Muscle of leg (tissue), 3 donors: ENCODE measurements at regions not wholly inside any gene's neighbourhood (a gene's known extent, or its start where the extent isn't known, plus 50 kb on each side); places are given as distances from the start of the nearest gene placed in this dataset.

Experiments used
- DNase-seq: peaks from one replicate; pipeline ENCODE4 v3.0.0; 2013
- H3K27ac ChIP-seq: one replicate; pipeline ENCODE4 v1.5.1; 2013; ENCODE audit warnings: mild to moderate bottlenecking, low read length, control low read depth
- H3K27me3 ChIP-seq: one replicate; pipeline ENCODE4 v1.6.1; 2013; ENCODE audit warnings: low read length; ENCODE audit not compliant: control insufficient read depth, insufficient read depth
- H3K36me3 ChIP-seq: one replicate; pipeline ENCODE4 v1.6.1; 2013; ENCODE audit warnings: low read length; ENCODE audit not compliant: control insufficient read depth, insufficient read depth
- H3K4me1 ChIP-seq: one replicate; pipeline ENCODE4 v1.6.1; 2013; ENCODE audit warnings: low read length; ENCODE audit not compliant: control insufficient read depth, insufficient read depth
- H3K4me3 ChIP-seq: one replicate; pipeline ENCODE4 v1.5.1; 2013; ENCODE audit warnings: low read length, control low read depth
- H3K9me3 ChIP-seq: replicated peaks from 2 replicates; pipeline ENCODE4 v1.6.1; 2013; ENCODE audit warnings: low read depth, low read length; ENCODE audit not compliant: control insufficient read depth
- WGBS: methylation state at CpG from one replicate; pipeline ENCODE4 v1.1.5; 2013; ENCODE audit warnings: missing lambda C conversion rate; ENCODE audit not compliant: insufficient coverage; 5-methylcytosine and 5-hydroxymethylcytosine counted together

DNA sequence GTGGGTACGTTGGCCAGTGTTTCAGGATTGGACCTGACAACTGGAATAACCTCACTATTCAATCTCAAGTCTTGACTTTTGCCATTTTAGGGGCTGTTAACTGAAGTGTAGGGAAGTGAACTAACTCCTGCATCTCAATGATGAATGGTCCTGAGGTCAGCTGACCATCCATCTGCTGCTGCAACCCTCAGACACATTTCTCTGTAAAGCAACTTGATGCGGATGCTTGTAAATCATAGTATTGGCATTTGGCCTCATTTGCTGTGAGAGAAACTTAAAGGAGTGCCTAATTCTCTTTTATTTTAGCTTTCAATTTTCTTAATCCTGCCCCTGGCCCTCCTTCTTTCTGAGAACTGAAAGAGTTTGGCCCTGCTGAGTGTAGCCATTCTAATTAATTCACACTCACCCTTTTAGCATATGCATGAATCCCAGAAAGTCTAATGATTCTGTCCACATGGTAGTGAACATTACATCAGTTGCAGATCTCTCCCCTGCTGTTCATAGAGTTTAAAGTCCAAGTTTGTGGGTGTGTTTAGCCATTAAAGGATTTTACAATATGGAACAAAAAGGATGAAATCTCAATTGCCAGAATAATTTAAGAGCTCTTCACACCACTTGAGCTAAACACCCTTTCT lies 1531.4 kb upstream of the SLC10A2 start:
- no CpG with 5 or more reads among the region's 2 CpGs for WGBS
- no peak overlapping the region for H3K27ac ChIP-seq

DNA sequence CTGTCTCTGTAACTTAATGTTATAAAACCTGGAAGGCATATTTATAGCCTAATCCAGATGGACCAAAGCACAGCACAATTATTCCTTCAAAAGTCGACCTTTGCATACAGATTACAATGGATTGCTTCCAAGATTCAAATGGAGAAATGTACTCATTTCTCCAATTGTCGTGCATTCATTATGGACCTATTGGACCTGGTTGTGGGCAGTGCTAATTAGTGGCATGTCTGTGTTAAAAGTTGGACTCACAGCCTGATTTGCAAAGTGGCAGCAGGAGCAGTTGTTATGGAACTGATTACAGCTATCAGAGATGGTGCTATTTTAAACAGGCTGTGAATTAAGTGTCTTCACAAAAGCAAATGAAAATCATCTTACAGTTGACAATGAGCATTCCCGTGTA lies 1529.3 kb upstream of the SLC10A2 start:
- Histone ChIP-seq H3K36me3 (no peaks in the 10 kb centered on the region), H3K4me1 (no peaks in the 10 kb centered on the region), H3K9me3 (no peaks in the 10 kb centered on the region), H3K4me3 (no peak overlapping the region), H3K27me3 (no peaks in the 10 kb centered on the region), H3K27ac (no peak overlapping the region)
- 57% methylated on average over 1 of the region's 3 CpGs for WGBS
- no peak for DNase-seq

More for the DNA sequence above, 1531.4 kb upstream of the SLC10A2 start:
- no peaks in the 10 kb centered on the region for H3K4me1 ChIP-seq
- no peak overlapping the region for H3K4me3 ChIP-seq
- DNase-seq: no peak
- H3K9me3 ChIP-seq: no peaks in the 10 kb centered on the region
- H3K27me3 ChIP-seq: no peaks in the 10 kb centered on the region
- H3K36me3 ChIP-seq: no peaks in the 10 kb centered on the region

DNA sequence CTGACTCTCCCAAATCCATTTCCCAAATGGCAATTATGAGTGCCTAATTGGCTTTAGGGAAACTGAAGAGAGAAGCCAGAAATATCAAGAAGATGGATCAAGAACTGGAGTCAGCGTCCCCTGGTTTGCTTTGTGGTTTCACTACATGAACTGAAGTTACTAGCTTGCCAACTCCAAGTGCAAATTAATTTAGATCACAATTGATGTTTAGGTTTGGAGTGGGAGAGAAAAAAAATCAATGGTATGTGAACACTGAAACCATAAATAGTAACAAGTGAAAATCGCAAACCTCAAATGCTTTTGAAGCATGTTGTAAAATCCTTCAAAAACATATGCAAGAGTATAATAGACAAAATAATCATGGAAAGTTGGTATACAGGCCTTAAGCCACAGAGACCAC lies 1528.6 kb upstream of the SLC10A2 start:
- WGBS: 100% methylated on average over 1 of the region's 2 CpGs
- Histone ChIP-seq H3K27me3 (no peaks in the 10 kb centered on the region), H3K9me3 (no peaks in the 10 kb centered on the region), H3K4me3 (no peak overlapping the region), H3K36me3 (no peaks in the 10 kb centered on the region), H3K4me1 (no peaks in the 10 kb centered on the region), H3K27ac (no peak overlapping the region)
- no peak for DNase-seq

DNA sequence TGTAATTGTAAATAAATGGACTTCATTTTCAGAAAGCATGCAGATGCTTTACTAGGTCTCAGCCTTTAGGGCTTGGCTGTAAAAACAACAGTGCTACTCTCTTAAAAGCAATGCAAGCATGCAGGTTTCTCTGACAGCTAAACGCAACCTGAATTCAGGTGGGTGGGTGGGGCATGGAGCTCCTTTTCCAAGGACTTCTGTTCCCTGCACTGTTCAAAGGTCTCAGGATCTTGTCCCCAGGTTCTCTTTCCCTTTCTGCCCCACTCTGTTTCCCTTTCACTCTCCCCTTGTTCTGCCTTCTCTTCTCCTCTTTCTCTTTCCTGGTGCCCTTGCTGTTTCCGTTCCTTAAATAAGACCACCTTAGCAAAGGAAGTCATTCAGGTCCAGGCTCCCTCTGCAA lies 1527.5 kb upstream of the SLC10A2 start:
- no peak overlapping the region for H3K27ac ChIP-seq
- DNase-seq: no peak
- H3K4me1 ChIP-seq: no peaks in the 10 kb centered on the region
- no peaks in the 10 kb centered on the region for H3K9me3 ChIP-seq
- WGBS: 74% methylated on average over 2 of the region's 2 CpGs
- no peak overlapping the region for H3K4me3 ChIP-seq
- no peaks in the 10 kb centered on the region for H3K27me3 ChIP-seq
- H3K36me3 ChIP-seq: no peaks in the 10 kb centered on the region

DNA sequence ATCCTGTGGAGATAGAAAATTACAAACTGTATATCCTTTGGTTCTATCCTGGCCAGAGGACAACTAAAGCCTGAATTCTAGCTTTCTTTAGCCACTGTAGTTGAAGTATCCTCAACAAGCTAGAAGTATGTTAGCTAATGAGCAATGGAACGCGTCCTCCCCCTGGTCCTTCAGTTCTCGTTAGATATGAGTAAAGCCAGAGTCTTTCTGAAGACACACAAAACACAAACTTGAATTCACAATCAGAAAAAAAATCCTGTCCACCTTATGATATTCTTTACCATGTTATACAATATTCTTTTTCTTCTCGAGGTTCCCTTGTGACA lies 1527.0 kb upstream of the SLC10A2 start:
- Histone ChIP-seq H3K4me3 (no peak overlapping the region), H3K36me3 (no peaks in the 10 kb centered on the region), H3K4me1 (no peaks in the 10 kb centered on the region), H3K27me3 (no peaks in the 10 kb centered on the region), H3K9me3 (no peaks in the 10 kb centered on the region), H3K27ac (no peak overlapping the region)
- WGBS: no CpG with 5 or more reads among the region's 4 CpGs
- no peak for DNase-seq

DNA sequence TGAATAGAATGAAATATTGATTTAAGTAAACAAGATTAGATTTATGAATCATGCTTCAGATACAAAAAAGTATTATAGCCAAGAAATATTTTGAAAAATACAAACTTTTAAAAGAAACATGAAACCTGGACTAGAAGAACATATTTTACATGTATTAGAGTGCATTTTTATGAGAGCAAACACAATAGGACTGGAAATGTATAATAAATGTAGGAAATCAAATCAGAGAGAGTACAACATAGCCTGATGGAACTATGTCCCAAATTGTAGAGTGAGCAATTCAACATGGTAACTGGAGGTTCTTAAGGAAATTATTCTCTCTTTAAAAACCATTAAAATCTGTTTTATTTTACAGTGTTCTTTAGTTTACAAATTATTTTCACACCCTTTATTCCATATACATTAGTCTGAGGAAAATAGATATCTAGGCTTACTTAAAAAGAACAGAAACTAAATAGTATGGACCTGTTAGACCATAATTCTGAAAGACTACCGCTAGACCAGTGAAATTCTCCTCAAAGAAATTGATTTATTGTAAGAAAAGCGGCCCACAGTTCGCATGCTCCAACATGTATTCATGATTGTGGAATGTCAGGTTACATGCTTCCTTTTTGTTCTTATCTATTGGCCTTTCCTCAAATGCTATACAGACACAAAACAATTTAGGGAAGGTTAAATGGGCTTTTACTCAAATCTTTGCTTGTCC lies 1526.5 kb upstream of the SLC10A2 start:
- no peaks in the 10 kb centered on the region for H3K27me3 ChIP-seq
- H3K4me1 ChIP-seq: no peaks in the 10 kb centered on the region
- H3K9me3 ChIP-seq: no peaks in the 10 kb centered on the region
- DNase-seq: no peak
- no peaks in the 10 kb centered on the region for H3K36me3 ChIP-seq
- no peak overlapping the region for H3K4me3 ChIP-seq
- no peak overlapping the region for H3K27ac ChIP-seq
- no CpG with 5 or more reads among the region's 3 CpGs for WGBS

DNA sequence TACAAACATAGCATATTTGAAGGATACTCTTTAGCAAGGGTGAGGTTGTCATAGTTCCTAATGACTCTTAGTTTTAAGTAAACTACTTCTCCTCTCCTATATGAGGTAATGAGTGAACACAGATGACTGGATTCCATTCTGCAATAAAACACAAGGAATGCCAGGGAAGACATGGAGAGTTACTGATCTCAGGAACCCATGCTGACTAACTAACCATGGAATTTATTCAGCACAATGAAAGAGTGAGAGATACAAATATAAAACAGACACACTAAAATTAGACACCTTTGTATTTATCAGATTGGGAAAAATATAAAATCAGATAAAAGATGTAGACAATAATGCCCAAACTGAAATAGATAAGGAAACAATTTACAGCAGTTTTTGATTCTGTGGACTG lies 1525.9 kb upstream of the SLC10A2 start:
- no peak overlapping the region for H3K4me3 ChIP-seq
- H3K4me1 ChIP-seq: no peaks in the 10 kb centered on the region
- no peak overlapping the region for H3K27ac ChIP-seq
- H3K36me3 ChIP-seq: no peaks in the 10 kb centered on the region
- H3K27me3 ChIP-seq: no peaks in the 10 kb centered on the region
- no peaks in the 10 kb centered on the region for H3K9me3 ChIP-seq
- no peak for DNase-seq

DNA sequence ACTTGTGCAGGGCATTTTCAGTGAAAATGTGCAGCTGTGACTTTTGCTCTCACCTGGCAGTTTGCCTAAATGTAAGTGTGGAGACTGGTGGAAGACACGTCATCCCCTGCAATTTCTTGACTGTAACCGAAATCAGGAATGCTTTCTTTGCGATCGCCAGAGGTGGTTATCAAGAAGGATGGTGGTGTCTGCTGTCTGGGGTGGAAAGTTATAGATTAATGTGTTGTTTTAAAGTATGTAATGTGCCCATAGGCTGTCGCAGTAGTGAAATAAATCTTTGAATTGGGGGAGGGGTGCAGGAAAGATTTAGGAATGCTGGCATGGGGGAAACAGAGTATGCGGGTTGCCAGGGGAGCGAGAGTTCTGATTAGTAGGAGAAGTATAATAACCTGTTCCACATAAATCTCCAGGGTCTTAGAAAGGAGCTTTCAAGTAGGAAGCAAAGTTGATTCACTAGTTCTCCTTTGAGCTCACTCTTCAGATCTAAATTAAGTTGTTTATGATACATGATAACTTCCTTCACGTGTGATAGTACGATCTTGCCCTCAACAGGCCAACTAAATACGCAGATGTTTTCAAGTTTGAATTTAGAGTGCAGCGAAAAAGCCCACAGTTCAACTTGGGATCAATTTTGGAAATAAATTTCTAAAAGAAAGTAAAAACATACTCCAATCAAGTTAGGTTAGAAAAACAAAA lies 1520.0 kb upstream of the SLC10A2 start:
- H3K36me3 ChIP-seq: no peaks in the 10 kb centered on the region
- H3K9me3 ChIP-seq: no peaks in the 10 kb centered on the region
- WGBS: 41% methylated on average over 5 of the region's 11 CpGs
- peak; percentile 39 for DNase-seq
- peaks cover 4% of the 10 kb centered on the region for H3K4me1 ChIP-seq
- H3K27me3 ChIP-seq: no peaks in the 10 kb centered on the region
- H3K27ac ChIP-seq: no peak overlapping the region
- H3K4me3 ChIP-seq: peak overlapping the region; percentile 9

DNA sequence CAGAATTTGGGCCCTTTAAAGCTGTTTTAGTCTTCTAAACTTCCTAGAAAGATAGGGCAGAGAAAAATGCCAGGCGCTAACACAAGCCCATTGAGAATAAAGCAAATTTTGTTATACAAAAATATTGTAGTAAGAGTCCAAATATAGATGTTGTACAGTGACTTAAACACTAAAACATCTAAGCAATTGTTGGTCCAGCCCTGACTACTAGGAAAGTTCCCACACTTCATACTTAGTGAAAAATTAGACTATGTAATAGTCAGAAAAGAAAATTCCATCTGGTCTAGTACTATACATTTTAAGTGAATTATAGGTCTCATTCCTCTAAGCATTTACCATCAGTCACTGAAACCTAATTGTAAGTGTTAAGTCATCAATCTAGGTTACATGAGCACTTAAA lies 1518.3 kb upstream of the SLC10A2 start:
- Histone ChIP-seq H3K36me3 (no peaks in the 10 kb centered on the region), H3K9me3 (no peaks in the 10 kb centered on the region), H3K4me1 (peaks cover 4% of the 10 kb centered on the region), H3K27me3 (no peaks in the 10 kb centered on the region), H3K4me3 (no peak overlapping the region), H3K27ac (no peak overlapping the region)
- WGBS: no CpG with 5 or more reads among the region's 1 CpG
- DNase-seq: no peak

DNA sequence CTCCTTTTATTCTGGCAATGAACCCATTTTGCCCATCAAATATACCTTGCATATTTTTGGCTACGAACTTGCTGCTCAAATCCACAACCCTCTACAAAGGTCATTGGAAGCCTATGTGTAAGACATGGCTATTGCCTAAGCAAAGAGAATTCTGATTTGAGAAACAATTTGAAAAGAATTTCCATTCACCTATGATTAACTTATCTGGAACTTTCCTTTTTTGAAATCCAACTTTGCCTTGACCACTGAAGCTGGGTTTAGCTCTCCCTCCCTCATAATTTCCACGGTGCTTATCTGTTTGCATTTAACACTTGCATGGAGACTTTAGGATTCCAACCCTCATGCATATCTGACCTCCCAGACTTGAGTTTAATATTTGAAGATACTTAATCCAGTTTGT lies 1514.7 kb upstream of the SLC10A2 start:
- Histone ChIP-seq H3K9me3 (no peaks in the 10 kb centered on the region), H3K4me1 (peaks cover under 1% of the 10 kb centered on the region), H3K27me3 (no peaks in the 10 kb centered on the region), H3K27ac (no peak overlapping the region), H3K36me3 (no peaks in the 10 kb centered on the region), H3K4me3 (no peak overlapping the region)
- no CpG with 5 or more reads among the region's 2 CpGs for WGBS
- DNase-seq: no peak
